ENCODE measurements at regions not wholly inside any gene's neighbourhood (a gene's known extent, or its start where the extent isn't known, plus 50 kb on each side); places are given as distances from the start of the nearest gene placed in this dataset.

DNA sequence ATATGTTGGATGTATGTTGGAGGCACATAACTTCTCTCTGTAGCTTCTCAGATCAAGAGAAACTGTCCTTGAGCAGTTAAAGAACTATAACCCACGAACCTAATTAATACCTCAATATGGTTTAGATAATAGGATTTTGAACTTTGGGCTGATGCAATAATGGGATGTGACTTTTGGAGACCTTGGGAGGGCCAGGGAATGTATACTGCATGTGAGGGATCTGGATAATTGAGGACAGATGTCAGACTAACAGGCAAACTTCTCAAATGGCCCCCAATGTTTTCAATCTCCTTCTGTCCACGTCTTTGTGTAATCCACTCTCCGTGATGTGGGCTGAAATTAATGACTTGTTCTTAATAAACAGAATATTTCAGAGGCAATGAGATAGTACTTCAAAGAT is 202.2 kb upstream of the FAT4 start:
- no peaks in the 10 kb centered on the region for H3K79me2 ChIP-seq (ENCODE audit: control insufficient read depth in 1 of 2, insufficient read depth in 2 of 2, low read length in 2 of 2)
- no peak overlapping the region for H2BK12ac ChIP-seq (ENCODE audit: low read depth, low read length)
- H3K4me2 ChIP-seq (ENCODE audit: insufficient read depth in 1 of 2, low read depth in 2 of 2, low read length in 2 of 2), result no peak overlapping the region
- H4K5ac ChIP-seq (ENCODE audit: insufficient read length, low read depth, low read length), result no peak overlapping the region
- no peaks in the 10 kb centered on the region for H3K36me3 ChIP-seq (ENCODE audit: control insufficient read depth in 2 of 4, insufficient read depth in 4 of 4, low read length in 3 of 4)
- H3K4ac ChIP-seq (replicated peaks; ENCODE audit: insufficient read length, low read depth, low read length), result no peak overlapping the region
- H2AK5ac ChIP-seq (ENCODE audit: low read depth, low read length), result no peak overlapping the region
- DNase-seq (ENCODE audit: low read depth in 1 of 2, low spot score in 2 of 2) (no peak), FAIRE-seq (no peak)
- H3K27me3 ChIP-seq (replicated peaks in 1 of 4; ENCODE audit: control insufficient read depth in 3 of 4, extremely low read depth in 1 of 4, insufficient read depth in 3 of 4, low read length in 3 of 4), result no peaks in the 10 kb centered on the region
- H2BK5ac ChIP-seq (ENCODE audit: low read depth, low read length), result no peak overlapping the region
- H4K20me1 ChIP-seq (replicated peaks in 1 of 2; ENCODE audit: control insufficient read depth in 1 of 2, insufficient read depth in 2 of 2, low read length in 2 of 2), result no peaks in the 10 kb centered on the region
- no peak overlapping the region for H3K56ac ChIP-seq (replicated peaks; ENCODE audit: insufficient read length, low read depth, low read length)
- H3K9me3 ChIP-seq (ENCODE audit: insufficient read depth in 2 of 2, low read depth in 1 of 2, low read length in 1 of 2), result no peaks in the 10 kb centered on the region
- no peak overlapping the region for H3K23ac ChIP-seq (ENCODE audit: insufficient read length)
- CTCF ChIA-PET (ENCODE audit: partially characterized antibody), result no interaction called here
- H2AFZ ChIP-seq (ENCODE audit: low read length), result no peak overlapping the region
- no peak overlapping the region for H3K9ac ChIP-seq (replicated peaks in 1 of 4; ENCODE audit: extremely low read depth in 1 of 4, low read depth in 3 of 4, low read length in 3 of 4)
- H4K8ac ChIP-seq (ENCODE audit: extremely low read depth, insufficient read depth, low read length), result no peak overlapping the region
- no peak overlapping the region for H2BK20ac ChIP-seq (ENCODE audit: low read length)
- peaks cover 0 to 5% (median 4%) of the 10 kb centered on the region in 4 experiments; a peak in 4 of 7 replicates for H3K4me1 ChIP-seq (replicated peaks in 1 of 4; ENCODE audit: control insufficient read depth in 3 of 4, insufficient read depth in 4 of 4, low read length in 3 of 4)
- H3K18ac ChIP-seq (ENCODE audit: extremely low read depth, low read length), result no peak overlapping the region
- H4K91ac ChIP-seq (replicated peaks; ENCODE audit: insufficient read length, low read length), result no peak overlapping the region
- H3K14ac ChIP-seq (ENCODE audit: insufficient read length), result no peak overlapping the region
- POLR2A ChIA-PET (ENCODE audit: partially characterized antibody), result no interaction called here
- H2BK120ac ChIP-seq (replicated peaks; ENCODE audit: low read depth, low read length), result no peak overlapping the region
- no peak overlapping the region for H3K4me3 ChIP-seq (ENCODE audit: extremely low read depth in 1 of 4, insufficient read depth in 2 of 4, low read depth in 3 of 4, low read length in 4 of 4)
- H3K27ac ChIP-seq (ENCODE audit: low read depth, low read length), result no peak overlapping the region
- WGBS, 2 experiments (ENCODE audit: extremely low coverage in 1 of 2, insufficient coverage in 1 of 2, insufficient read length in 1 of 2, insufficient replicate concordance in 2 of 2, low coverage in 1 of 2, low lambda C conversion rate in 2 of 2, missing lambda C conversion rate in 1 of 2), result 96% methylated on average over 3 of the region's 3 CpGs; no CpG with 5 or more reads in 1 of the 2 experiments
- H2BK15ac ChIP-seq (ENCODE audit: low read length), result no peak overlapping the region
- H3K79me1 ChIP-seq (ENCODE audit: low read depth, low read length), result no peaks in the 10 kb centered on the region
- H3K23me2 ChIP-seq (ENCODE audit: low read depth, low read length), result no peaks in the 10 kb centered on the region
- TF ChIP-seq RBBP5 (IDR thresholded peaks at IDR 0.05; ENCODE audit: borderline replicate concordance, low read depth, low read length) (no peak), PHF8 (conservative IDR thresholded peaks at IDR 0.05; ENCODE audit: low read depth, low read length) (no peak), FOSL1 (IDR thresholded peaks at IDR 0.05; ENCODE audit: insufficient read depth, low read depth, low read length) (no peak), RNF2 (IDR thresholded peaks at IDR 0.05; ENCODE audit: borderline replicate concordance, low read depth, low read length, missing control alignments, poor library complexity, severe bottlenecking) (no peak), GABPA (IDR thresholded peaks at IDR 0.05; ENCODE audit: borderline replicate concordance, insufficient read depth, low read length) (no peak), GTF2F1 (IDR thresholded peaks at IDR 0.05; ENCODE audit: borderline replicate concordance, low read depth, low read length) (no peak), ATF2 (IDR thresholded peaks at IDR 0.05; ENCODE audit: low read length) (no peak), RAD21 (IDR thresholded peaks at IDR 0.05 in 1 of 2, conservative IDR thresholded peaks at IDR 0.05 in 1 of 2; ENCODE audit: low read depth in 2 of 2, low read length in 2 of 2) (no peak), POLR2AphosphoS5 (IDR thresholded peaks at IDR 0.05; ENCODE audit: low read depth, low read length) (no peak), BACH1 (IDR thresholded peaks at IDR 0.05; ENCODE audit: low read length) (no peak), CREB1 (IDR thresholded peaks at IDR 0.05) (no peak), TAF7 (optimal IDR thresholded peaks at IDR 0.05; ENCODE audit: borderline replicate concordance, low read depth, low read length) (no peak), EGR1 (IDR thresholded peaks at IDR 0.05; ENCODE audit: borderline replicate concordance, low read depth, low read length) (no peak)

Measured in H1 (cell line).